ENCODE measurements at regions not wholly inside any gene's neighbourhood (a gene's known extent, or its start where the extent isn't known, plus 50 kb on each side); places are given as distances from the start of the nearest gene placed in this dataset.

- no peak overlapping the region for H3K4me3 ChIP-seq (replicated peaks; ENCODE audit: low read depth, low read length)
- no peak for TF ChIP-seq CTCF (IDR thresholded peaks at IDR 0.05; ENCODE audit: low read length, missing control alignments)
- DNase-seq (ENCODE audit: low read depth) = peak; percentile 22
These were observed 77.2 kb downstream of the PFDN4 start for GRCh38 chr20:54284928-54285704.

- TF ChIP-seq CTCF (IDR thresholded peaks at IDR 0.05; ENCODE audit: low read length, missing control alignments) = no peak
These were observed 82.7 kb downstream of the PFDN4 start for GRCh38 chr20:54290636-54291035.

GRCh38 chr20:54291339-54292010 lies 83.6 kb downstream of the PFDN4 start:
- TF ChIP-seq CTCF (IDR thresholded peaks at IDR 0.05; ENCODE audit: low read length, missing control alignments) = no peak
- no peak for DNase-seq (ENCODE audit: low read depth)
- no peak overlapping the region for H3K4me3 ChIP-seq (replicated peaks; ENCODE audit: low read depth, low read length)

More at GRCh38 chr20:54290636-54291035, 82.7 kb downstream of the PFDN4 start:
- H3K4me3 ChIP-seq (replicated peaks; ENCODE audit: low read depth, low read length) = no peak overlapping the region
- DNase-seq (ENCODE audit: low read depth) = no peak

GRCh38 chr20:54292185-54292584 lies 84.3 kb downstream of the PFDN4 start:
- H3K4me3 ChIP-seq (replicated peaks; ENCODE audit: low read depth, low read length) = no peak overlapping the region
- DNase-seq (ENCODE audit: low read depth) = peak; percentile 33
- no peak for TF ChIP-seq CTCF (IDR thresholded peaks at IDR 0.05; ENCODE audit: low read length, missing control alignments)

GRCh38 chr20:54293526-54293925 lies 85.6 kb downstream of the PFDN4 start:
- H3K4me3 ChIP-seq (replicated peaks; ENCODE audit: low read depth, low read length) = no peak overlapping the region
- peak; percentile 48 for DNase-seq (ENCODE audit: low read depth)
- no peak for TF ChIP-seq CTCF (IDR thresholded peaks at IDR 0.05; ENCODE audit: low read length, missing control alignments)

DNA sequence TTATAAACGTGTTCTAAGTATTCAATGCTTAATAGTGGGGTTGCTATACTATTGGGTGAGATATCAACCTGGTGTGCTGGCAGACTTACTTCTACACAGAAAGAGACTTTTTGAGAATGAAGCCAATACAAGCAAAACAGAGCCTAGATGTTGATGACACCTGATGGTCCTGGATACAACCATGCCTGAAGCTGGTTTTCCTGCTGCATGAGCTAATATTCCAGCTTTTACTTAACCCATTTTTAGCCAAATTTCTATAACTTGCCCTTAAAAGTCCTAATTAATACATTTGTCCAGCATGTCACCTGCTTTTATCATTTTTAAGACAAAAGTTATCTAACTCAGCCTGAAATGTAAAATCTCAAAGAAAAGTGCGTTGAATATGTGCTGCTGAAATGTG lies 86.2 kb downstream of the PFDN4 start:
- no peak for DNase-seq (ENCODE audit: low read depth)
- H3K4me3 ChIP-seq (replicated peaks; ENCODE audit: low read depth, low read length) = no peak overlapping the region
- no peak for TF ChIP-seq CTCF (IDR thresholded peaks at IDR 0.05; ENCODE audit: low read length, missing control alignments)

Measured in fibroblast of pulmonary artery (primary cell).